NT2/D1 (cell line): ENCODE measurements at regions not wholly inside any gene's neighbourhood (a gene's known extent, or its start where the extent isn't known, plus 50 kb on each side); places are given as distances from the start of the nearest gene placed in this dataset.

Experiments used
- SUZ12 ChIP-seq: IDR thresholded peaks from 2 replicates; pipeline ENCODE4 v1.6.1; 2011; ENCODE audit not compliant: insufficient read length, insufficient read depth; ENCODE audit errors: extremely low read depth
- YY1 ChIP-seq: IDR thresholded peaks from 2 replicates; pipeline ENCODE4 v1.6.1; 2011; ENCODE audit not compliant: insufficient read length, insufficient read depth

GRCh38 chr4:165740911-165741310 lies 132.1 kb upstream of the TLL1 start:
- TF ChIP-seq YY1 (no peak), SUZ12 (no peak)
